GM21360 (cell line): ENCODE measurements at regions not wholly inside any gene's neighbourhood (a gene's known extent, or its start where the extent isn't known, plus 50 kb on each side); places are given as distances from the start of the nearest gene placed in this dataset.

Experiments used
- ATAC-seq: cut with Tn5 transposase; IDR thresholded peaks from one replicate; pipeline ENCODE4 v1.9.1; 2021; ENCODE audit warnings: mild to moderate bottlenecking, moderate library complexity; ENCODE audit not compliant: unreplicated experiment

DNA sequence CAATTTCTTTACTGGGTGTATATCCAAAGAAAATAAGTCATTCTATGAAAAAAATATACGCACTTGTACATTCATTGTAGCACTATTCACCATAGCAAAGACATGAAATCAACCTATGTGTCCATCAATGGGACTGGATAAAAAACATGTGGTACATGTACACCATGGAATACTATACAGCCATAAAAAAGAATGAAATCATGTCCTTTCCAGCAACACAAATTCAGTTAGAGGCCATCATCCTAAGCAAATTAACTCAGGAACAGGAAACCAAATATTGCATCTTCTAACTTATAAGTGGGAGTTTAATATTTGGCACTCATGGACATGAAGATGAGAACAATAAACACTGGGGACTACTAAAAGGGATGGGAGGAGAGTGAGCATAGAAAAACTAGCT is 325.7 kb downstream of the TGFB2 start:
- no peak for ATAC-seq

DNA sequence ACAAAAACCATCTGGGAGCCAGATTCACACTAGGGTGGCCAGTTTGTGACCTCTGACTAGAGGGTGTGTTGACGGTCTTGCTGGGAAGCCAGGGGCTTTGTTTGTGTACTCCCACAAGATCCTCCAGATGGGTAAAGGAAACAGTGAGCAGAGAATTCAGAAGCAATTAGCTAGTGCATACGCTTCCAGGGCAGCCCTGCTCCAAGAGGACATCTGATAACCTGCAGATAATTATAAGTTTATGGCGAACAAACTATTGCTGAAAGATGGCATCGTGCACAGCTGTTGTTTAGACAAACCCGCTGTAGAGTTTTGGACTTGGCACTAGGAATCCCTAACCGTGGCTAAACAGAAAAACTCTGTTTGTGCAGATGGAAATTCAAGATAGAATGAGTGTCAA is 326.4 kb downstream of the TGFB2 start:
- no peak for ATAC-seq

DNA sequence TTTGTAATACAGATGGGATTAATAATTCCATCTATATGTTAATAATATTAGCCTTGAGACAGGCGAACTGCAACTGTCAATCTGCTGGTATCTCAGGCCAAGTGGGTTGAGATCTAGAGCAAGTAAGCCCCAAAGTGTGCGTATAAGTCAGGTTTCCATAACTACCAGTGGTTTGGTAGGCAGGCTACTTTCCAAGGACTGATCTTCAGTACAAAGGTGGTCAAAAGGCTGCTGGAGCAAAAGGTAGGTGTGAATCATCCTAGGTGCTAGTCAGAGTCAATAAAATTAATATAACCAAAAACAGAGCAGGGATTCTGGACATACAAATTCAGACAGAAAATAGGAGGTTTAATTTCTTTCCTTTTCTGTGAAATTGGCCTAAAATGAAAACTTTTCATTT is 328.0 kb downstream of the TGFB2 start:
- ATAC-seq, result no peak

DNA sequence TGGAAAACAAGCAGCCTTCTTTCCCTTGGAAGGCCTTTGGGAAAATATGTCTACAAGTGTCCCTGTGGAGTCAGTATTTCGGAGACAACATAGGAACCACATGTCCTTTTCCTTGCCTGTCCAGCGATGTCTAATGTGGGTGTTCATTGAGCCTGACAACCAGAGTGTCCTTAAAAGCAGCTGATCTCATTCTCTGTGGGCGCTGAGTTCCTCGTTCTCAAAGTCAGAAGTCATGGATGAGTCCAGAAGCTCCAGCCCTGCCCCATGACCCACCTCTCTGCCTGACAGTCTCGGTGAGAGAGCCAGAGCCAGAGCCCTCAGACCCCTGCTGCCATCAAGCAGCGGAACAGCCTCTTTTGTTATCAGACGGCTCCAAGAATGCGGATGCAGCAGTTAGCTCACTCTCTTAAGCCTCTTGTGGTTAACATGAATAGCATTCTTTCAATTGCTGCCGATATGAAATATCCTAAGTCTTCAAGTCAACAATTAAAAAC is 329.2 kb downstream of the TGFB2 start:
- no peak for ATAC-seq

DNA sequence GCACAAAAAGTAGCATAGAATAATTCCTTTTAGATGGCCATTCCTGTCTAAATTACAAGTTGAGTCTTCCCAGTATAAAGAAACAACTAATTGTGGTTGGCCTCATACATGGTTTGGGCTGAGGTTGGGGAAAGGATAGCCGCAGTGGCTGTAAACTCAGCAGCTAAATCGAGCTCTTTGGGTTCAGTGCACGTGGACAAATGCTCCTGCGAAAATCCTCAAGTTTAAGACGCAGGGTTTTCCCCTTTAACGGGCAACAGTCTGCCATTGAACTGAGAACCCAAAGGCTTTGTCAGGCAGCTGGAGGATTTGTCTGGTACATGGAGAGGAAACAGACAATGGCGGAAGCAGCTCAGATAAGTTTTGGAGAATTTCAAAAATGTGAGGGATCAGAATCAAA is 331.9 kb downstream of the TGFB2 start:
- no peak for ATAC-seq

GRCh38 chr1:218679391-218679790 is 334.3 kb downstream of the TGFB2 start:
- no peak for ATAC-seq

DNA sequence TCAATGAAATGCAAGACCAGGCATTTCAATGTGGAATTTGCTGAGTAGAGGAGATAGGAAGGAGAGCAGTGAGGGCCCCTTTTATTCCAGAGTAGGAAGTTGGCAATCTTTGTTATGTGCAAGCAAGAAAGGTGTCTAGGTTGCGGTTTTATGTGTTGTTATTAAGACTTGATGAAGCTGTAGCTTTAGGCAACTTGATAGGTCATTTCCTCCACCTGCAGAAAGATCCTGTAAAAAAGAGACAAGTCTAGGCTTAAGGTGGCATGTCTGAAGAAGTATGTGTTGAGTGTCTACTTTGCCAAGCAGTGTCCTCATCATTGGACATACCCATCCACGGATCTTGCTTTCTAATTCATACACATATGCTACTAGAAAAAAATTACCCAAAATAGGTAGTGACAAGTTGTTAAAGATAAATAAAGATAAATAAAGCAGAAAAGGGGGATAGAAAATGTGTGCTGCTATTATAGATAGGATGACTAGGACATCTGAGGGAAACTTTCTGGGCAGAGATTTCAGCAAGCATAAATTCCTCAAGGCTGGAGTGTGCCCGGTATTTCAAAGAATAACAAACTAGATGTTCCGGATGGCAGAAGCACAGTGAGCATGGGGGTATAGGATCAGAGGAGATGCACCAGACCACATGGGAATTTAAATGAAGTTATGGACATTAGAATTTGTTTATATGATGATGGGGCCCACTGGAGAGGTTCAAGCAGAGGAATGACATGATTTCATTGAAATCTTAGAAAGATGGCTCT is 335.0 kb downstream of the TGFB2 start:
- ATAC-seq, result no peak

DNA sequence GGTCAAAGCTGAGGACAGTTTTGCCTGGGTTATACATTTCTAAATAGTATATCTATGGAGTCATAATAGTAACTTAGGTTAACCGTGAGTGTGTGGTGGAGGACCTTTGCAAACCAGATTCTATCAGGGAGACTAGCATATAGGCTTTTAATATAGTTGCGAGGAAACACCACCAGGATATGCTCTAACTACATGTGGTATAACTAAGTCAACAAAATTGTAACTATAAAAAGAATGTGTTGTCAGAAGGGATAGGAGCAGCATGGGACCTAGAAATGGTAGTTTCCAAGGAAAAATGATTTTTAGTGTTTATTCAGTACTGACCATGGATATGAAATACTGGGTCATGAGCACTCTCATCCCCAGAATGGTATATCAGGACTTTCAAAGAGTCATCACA is 338.1 kb downstream of the TGFB2 start:
- no peak for ATAC-seq

DNA sequence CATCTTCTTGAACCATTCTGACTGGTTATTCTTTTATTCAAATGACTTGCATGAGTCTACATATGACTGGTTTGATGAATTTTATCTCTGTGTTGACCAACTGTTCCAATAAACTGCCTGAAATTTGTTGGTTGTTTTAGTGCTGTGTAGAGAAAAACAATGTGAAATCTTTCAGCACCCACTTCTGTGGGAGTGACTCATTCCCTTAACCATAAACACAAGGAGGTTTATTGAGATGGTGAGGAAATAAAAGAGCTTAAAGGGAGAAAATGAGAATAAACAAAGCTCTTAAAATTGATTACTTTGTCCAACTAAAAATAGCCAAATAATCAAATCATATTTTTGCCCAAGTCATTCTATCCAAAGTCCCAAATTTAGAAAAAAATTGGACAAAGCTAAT is 341.1 kb downstream of the TGFB2 start:
- ATAC-seq, result no peak

- ATAC-seq, result no peak
Measured at GRCh38 chr1:218686761-218687160, 341.6 kb downstream of the TGFB2 start.

DNA sequence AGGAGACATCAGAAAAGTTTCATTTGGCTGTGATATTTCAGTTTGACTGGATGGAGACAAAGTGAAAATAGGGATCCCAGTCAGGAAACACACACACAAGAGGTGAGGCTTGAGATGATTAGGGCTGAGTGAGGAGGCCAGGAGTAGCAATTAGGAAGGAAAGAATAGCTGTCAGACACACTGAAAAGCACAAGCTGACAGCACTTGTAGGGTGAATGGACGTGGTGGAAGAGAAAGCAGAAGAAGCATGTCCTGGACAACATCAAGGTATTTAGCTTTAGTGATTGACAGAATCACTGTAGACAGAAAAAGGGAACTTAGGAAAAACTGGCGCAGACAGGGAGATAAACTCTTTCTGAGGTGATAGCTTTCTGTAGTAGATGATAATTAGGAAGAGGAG is 347.7 kb downstream of the TGFB2 start:
- no peak for ATAC-seq

- no peak for ATAC-seq
Measured at GRCh38 chr1:218693599-218693998, 348.5 kb downstream of the TGFB2 start.

- no peak for ATAC-seq
Measured at GRCh38 chr1:218694085-218694484, 348.9 kb downstream of the TGFB2 start.

DNA sequence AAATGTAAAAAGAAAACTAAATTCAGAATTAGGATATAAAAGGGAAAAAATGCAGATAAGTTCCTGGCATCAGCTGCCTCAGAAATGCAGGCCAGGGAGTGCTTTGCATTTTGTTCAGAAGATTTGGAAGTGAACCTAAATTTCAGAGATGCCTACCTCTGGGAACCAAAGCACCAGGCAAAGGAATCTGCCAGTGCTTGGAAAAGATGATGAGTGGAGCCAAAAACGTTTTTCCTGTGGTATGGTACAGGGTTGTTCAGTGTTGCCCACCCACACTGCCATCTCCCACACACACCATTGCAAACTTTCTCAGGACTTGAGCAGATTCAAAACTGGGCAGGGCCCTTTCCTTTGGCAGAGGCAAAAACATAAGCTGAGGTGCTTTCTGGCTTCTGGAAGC is 349.5 kb downstream of the TGFB2 start:
- no peak for ATAC-seq

DNA sequence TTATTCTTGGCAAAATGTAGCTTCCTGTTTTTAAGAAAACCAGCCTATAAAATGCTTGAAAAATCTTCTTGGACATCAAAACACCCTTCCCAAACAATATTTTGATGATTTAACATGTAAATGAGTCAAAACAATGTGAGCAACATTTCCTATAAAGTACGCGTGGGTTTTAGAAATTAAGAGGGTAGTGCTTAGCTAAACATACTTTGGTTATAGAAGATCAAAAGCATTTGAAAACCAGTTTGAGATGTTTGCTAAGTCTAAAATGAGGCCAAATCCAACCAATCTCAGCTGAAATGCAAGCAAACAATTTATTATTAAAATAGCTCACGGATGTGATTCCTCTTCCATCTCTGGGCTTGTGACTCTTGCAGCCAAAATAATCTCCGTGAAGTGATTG is 350.4 kb downstream of the TGFB2 start:
- ATAC-seq, result no peak

DNA sequence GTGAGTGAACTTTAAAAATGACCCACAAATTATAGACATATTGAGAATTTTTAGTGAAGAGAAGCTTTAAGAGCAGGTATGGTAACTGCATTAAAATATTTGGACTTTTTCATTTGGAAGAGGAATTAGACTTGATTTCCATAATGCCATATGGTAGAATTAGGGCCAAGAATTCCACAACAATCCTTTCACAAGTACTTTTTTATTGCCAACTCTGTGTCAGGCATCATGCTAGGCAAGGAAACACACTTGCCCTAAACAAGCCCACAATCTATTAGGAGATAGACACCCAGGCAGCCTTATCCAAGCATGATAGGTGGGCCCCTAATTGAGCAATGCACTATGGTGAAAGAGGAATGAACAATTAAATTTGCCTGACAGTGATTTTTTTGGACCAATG is 353.0 kb downstream of the TGFB2 start:
- no peak for ATAC-seq

GRCh38 chr1:218699421-218699820 is 354.3 kb downstream of the TGFB2 start:
- ATAC-seq, result no peak

GRCh38 chr1:218699865-218700264 is 354.7 kb downstream of the TGFB2 start:
- ATAC-seq, result no peak

GRCh38 chr1:218700666-218701065 is 355.5 kb downstream of the TGFB2 start:
- ATAC-seq, result no peak

DNA sequence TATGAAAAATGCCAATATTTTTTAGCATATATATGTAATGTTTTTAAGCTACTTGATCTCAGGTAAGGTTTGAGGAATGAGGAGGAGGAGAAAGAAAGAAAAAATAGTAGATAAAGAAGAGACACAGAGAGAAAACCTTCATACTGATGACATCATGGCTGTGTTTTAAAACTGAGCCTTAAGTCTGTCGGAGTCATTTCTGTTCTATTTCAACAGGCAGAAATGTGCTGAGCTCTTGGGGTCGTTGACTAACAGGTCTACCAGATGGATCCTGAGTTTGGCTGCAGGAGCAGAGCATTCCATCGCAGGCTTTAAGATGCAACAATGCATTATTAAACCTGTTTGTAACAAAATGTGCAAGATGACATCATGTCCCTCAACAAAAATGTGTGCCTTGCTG is 356.0 kb downstream of the TGFB2 start:
- no peak for ATAC-seq

DNA sequence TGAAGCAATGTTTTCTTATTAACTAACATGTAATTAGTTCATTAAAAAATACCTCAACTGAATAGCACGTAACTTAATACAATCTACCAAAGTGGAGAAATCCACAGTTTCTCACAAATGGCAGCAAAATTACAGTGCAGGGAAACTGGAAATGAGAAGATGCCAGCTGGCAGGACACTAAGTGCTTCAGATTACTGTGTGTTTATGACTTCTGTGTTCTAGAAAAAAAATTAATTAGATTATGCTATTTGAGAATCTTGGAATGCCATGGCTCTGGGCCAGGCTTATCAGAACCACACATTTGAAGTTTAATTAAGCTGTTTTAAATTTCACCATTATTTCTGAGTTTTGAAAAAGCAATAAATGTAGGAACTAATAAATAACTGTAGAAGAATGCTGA is 357.6 kb downstream of the TGFB2 start:
- no peak for ATAC-seq

- ATAC-seq, result no peak
Measured at GRCh38 chr1:218703836-218704235, 358.7 kb downstream of the TGFB2 start.

DNA sequence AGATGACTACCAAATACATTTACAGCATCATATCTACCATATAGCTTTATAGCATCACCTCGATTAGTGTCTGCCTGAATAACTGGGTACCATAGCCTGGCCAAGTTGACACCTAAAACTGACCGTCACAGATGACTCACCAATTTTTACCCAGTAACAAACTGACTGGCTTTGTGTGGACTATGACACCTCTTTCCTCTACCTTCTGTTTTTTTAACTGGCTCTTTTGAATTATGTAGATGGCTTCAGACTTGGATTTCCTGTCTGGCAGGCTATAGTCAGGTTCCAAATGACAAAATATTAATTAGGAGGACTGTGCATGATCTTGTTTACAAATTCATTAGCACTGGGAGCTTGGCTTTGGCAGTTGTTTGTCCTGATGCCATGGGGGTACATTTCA is 360.3 kb downstream of the TGFB2 start:
- ATAC-seq, result no peak
